A673 (cell line): ENCODE measurements at regions not wholly inside any gene's neighbourhood (a gene's known extent, or its start where the extent isn't known, plus 50 kb on each side); places are given as distances from the start of the nearest gene placed in this dataset.
"Not testable (repeated sequence)": the region's sequence is repeated elsewhere in the genome, so short reads cannot be mapped to it uniquely, and the experiment has no call there.

Source experiments
- CTCF ChIP-seq: fragments of 300-800, 200-600 bp; sonication (generic); conservative IDR thresholded peaks from 2 replicates; pipeline ENCODE4 v1.5.1; 2017; ENCODE audit warnings: low read depth, mild to moderate bottlenecking, antibody characterized with exemption, low read length, moderate library complexity, mixed read lengths
- EZH2 ChIP-seq: fragments of 200-600 bp; sonication (generic); IDR thresholded peaks from 2 replicates; pipeline ENCODE4 v1.6.1; 2017; ENCODE audit warnings: borderline replicate concordance, low read depth, mild to moderate bottlenecking, mixed read lengths, antibody characterized with exemption, low read length; ENCODE audit not compliant: poor library complexity, severe bottlenecking

- not testable (repeated sequence) for TF ChIP-seq CTCF, EZH2
Measured at GRCh38 chr14:61144117-61145033, 136.8 kb downstream of the TMEM30B start.
